HEK293T (cell line): ENCODE measurements at regions not wholly inside any gene's neighbourhood (a gene's known extent, or its start where the extent isn't known, plus 50 kb on each side); places are given as distances from the start of the nearest gene placed in this dataset.

Experiments used
- CTCF ChIA-PET: fragments of 350-600 bp; formaldehyde crosslinking; extraction: SDS; loops from one replicate; lab custom pipeline; 2021; ENCODE audit warnings: antibody characterized with exemption, inconsistent platforms; lab: Yijun Ruan, JAX
- POLR2A ChIA-PET: fragments of 350-600 bp; formaldehyde crosslinking; extraction: SDS; loops from one replicate; lab custom pipeline; 2020; ENCODE audit warnings: antibody characterized with exemption, inconsistent platforms; lab: Yijun Ruan, JAX
- DNase-seq: peaks from one replicate; pipeline ENCODE4 v3.0.0; 2012; ENCODE audit warnings: mixed read lengths; ENCODE audit errors: extremely low spot score
- ARNT ChIP-seq: fragments of 450-650 bp; IDR thresholded peaks from 2 replicates; pipeline ENCODE4 v1.6.1; 2017; ENCODE audit warnings: mild to moderate bottlenecking
- BHLHE40 ChIP-seq: fragments of 450-650 bp; IDR thresholded peaks from 2 replicates; pipeline ENCODE4 v1.6.1; 2016; ENCODE audit warnings: mild to moderate bottlenecking, moderate library complexity, borderline replicate concordance
- CTBP1 ChIP-seq: fragments of 450-650 bp; IDR thresholded peaks from 2 replicates; pipeline ENCODE4 v1.6.1; 2016; ENCODE audit warnings: borderline replicate concordance
- ELF4 ChIP-seq: fragments of 450-650 bp; IDR thresholded peaks from 2 replicates; pipeline ENCODE4 v1.6.1; 2017; ENCODE audit warnings: antibody characterized with exemption
- FOXA1 ChIP-seq: fragments of 450-650 bp; IDR thresholded peaks from 2 replicates; pipeline ENCODE4 v1.6.1; 2016; ENCODE audit warnings: mild to moderate bottlenecking
- FOXK2 ChIP-seq: fragments of 450-650 bp; IDR thresholded peaks from 2 replicates; pipeline ENCODE4 v1.6.1; 2016; ENCODE audit warnings: mild to moderate bottlenecking
- FOXM1 ChIP-seq: fragments of 450-650 bp; IDR thresholded peaks from 2 replicates; pipeline ENCODE4 v1.6.1; 2017; ENCODE audit warnings: mild to moderate bottlenecking, borderline replicate concordance
- HDGF ChIP-seq: fragments of 450-650 bp; IDR thresholded peaks from 2 replicates; pipeline ENCODE4 v1.6.1; 2017; ENCODE audit warnings: antibody characterized with exemption, borderline replicate concordance
- L3MBTL2 ChIP-seq: fragments of 450-650 bp; conservative IDR thresholded peaks from 2 replicates; pipeline ENCODE4 v1.6.1; 2016; ENCODE audit warnings: mild to moderate bottlenecking
- LEF1 ChIP-seq: fragments of 450-650 bp; IDR thresholded peaks from 2 replicates; pipeline ENCODE4 v1.6.1; 2017; ENCODE audit warnings: mild to moderate bottlenecking, borderline replicate concordance
- NFRKB ChIP-seq: fragments of 450-650 bp; IDR thresholded peaks from 2 replicates; pipeline ENCODE4 v1.6.1; 2016; ENCODE audit warnings: mild to moderate bottlenecking, moderate library complexity
- PKNOX1 ChIP-seq: fragments of 450-650 bp; IDR thresholded peaks from 2 replicates; pipeline ENCODE4 v1.6.1; 2016
- SP1 ChIP-seq: fragments of 450-650 bp; IDR thresholded peaks from 2 replicates; pipeline ENCODE4 v1.6.1; 2017
- SUZ12 ChIP-seq: fragments of 450-650 bp; IDR thresholded peaks from 2 replicates; pipeline ENCODE4 v1.6.1; 2016; ENCODE audit warnings: mild to moderate bottlenecking
- TARDBP ChIP-seq: fragments of 450-650 bp; IDR thresholded peaks from 2 replicates; pipeline ENCODE4 v1.6.1; 2016
- ZNF384 ChIP-seq: fragments of 450-650 bp; IDR thresholded peaks from 2 replicates; pipeline ENCODE4 v1.6.1; 2016

GRCh38 chr4:26104056-26104685, 190.2 kb downstream of the SMIM20 start:
- TF ChIP-seq FOXA1 (no peak), L3MBTL2 (no peak), SUZ12 (no peak), NFRKB (no peak), ARNT (no peak), CTBP1 (no peak), HDGF (no peak), PKNOX1 (no peak), ELF4 (no peak), TARDBP (no peak), SP1 (no peak), LEF1 (no peak), FOXK2 (no peak), BHLHE40 (no peak), FOXM1 (no peak), ZNF384 (no peak)
- no peak for DNase-seq
- POLR2A ChIA-PET = no interaction called here

DNA sequence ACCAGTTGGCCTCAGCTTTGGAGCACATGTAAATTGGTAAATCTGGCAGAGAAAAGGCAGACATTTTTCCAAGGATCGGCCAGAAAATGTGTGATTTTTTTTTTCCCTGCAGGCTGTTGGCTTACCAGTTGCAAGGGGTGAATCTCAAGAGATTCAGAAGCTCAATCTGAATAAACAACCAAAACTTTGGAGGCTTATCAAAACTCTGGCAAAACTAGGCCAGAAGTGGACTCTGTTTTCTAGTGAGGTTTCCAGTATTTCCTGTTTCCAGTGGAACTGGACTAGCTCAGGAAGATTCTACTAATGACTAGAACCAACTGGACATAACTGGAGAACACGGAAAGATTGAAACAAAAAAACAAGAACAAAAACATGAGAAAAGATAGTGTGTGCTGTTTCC, 191.3 kb downstream of the SMIM20 start:
- ChIA-PET CTCF (no interaction called here), POLR2A (no interaction called here)
- DNase-seq = no peak
- TF ChIP-seq SP1 (no peak), FOXA1 (no peak), NFRKB (no peak), FOXK2 (no peak), ARNT (no peak), CTBP1 (no peak), ELF4 (no peak), SUZ12 (no peak), PKNOX1 (no peak), TARDBP (no peak), FOXM1 (no peak), LEF1 (no peak), L3MBTL2 (no peak), HDGF (no peak)

More at GRCh38 chr4:26104056-26104685, 190.2 kb downstream of the SMIM20 start:
- CTCF ChIA-PET = no interaction called here

DNA sequence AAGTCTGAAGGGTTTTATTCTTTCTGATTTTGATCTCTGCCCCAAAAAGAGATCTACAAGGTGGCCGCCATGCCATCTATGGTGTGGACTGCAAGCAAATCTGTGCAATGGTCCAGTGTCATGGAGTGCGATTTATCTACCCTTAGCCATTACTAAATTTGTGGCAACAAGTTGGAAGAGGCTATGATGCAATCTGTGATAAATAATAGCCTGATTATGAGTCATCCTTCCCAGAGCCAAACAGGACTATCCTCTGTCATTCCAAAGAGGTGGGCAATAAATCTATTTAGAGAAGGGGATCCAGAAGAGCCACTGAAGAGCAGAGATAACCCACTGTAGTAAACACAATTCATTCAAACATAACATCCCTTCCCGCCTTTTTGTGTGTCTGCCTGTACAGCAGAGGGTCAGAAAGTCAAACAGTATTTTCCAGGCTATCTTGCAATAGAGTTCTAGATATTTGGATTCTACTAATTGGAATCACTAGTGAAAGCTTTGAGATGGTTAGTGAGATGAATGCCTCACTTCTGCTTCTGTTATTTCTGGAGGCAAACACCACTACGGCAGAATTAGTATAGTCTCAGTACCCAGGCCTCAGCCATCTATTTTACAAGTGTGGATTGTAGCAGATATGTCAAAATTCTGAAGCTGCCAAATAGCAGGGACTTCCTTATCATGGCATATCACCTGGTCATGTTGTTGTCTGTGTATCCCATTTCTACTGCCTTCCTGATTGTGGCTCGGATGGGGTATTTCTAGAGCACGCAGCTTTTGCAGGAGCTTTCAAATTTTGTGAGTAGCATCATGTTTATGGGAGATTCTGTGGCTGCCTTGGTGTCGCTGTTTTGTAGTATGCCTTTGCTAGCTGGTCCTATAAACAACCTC, 192.0 kb downstream of the SMIM20 start:
- ChIA-PET POLR2A (no interaction called here), CTCF (interaction anchor here (0.9 kb wide), 1 partner anchor 19 kb away, joined by 3 read pairs; no protein-coding TSS in a partner anchor)
- DNase-seq = no peak
- no peak for TF ChIP-seq FOXK2
- no peak for TF ChIP-seq ZNF384
- no peak for TF ChIP-seq TARDBP
- no peak for TF ChIP-seq L3MBTL2
- TF ChIP-seq FOXM1 = no peak
- TF ChIP-seq ELF4 = no peak
- no peak for TF ChIP-seq PKNOX1
- TF ChIP-seq HDGF = no peak
- no peak for TF ChIP-seq SP1
- no peak for TF ChIP-seq ARNT
- no peak for TF ChIP-seq LEF1

DNA sequence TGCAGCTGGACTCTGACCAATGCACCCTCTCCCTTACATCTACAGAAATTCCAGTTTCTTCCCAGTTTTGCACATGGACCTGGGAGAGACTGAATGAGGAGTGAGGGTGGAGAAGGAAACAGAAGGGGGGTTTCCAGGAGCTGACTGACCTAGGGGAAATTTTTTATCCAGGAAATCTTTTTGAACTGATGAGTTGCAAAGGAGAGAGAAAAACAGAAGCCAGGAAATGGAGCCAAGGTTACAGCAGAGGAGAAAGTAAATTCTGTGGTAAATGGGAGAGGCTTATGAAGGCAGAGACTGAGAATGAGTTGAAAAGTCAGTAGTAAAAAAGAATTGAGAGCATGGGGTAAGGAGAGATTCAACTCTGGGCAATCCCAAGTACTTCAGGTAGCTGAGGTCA, 192.8 kb downstream of the SMIM20 start:
- ChIA-PET POLR2A (no interaction called here), CTCF (interaction anchor here (0.6 to 0.9 kb wide), 2 partner anchors 14 to 20 kb away, joined by 3 read pairs; no protein-coding TSS in a partner anchor)
- no peak for DNase-seq
- TF ChIP-seq NFRKB (no peak), HDGF (no peak), SP1 (no peak), L3MBTL2 (no peak), CTBP1 (no peak), BHLHE40 (no peak), PKNOX1 (no peak), SUZ12 (no peak), ELF4 (no peak), TARDBP (no peak), FOXM1 (no peak)

DNA sequence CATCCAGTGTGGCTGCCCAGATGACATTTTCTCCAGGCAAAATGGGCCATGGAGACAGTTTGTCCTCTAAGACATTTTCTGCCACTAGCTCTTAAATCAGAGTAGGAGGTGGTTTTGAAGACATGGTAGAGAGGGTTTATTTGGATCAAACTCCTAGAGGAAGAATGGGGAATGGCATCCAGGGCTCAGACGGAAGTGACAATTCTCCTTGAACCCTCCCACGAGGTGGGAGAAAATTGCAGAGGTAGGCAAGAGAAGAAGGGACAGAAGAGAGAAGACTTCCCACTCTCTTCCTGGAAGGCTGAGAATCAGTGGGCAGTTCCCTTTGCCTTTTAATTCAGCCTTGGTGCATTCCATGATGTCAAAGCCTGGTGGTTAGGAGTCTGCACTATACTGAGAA, 194.0 kb downstream of the SMIM20 start:
- ChIA-PET CTCF (interaction anchor here (0.6 to 1.4 kb wide), 5 partner anchors 12 to 97 kb away, joined by 3 to 6 read pairs (median 3); no protein-coding TSS in a partner anchor), POLR2A (no interaction called here)
- no peak for TF ChIP-seq LEF1
- no peak for DNase-seq
